ENCODE measurements at regions not wholly inside any gene's neighbourhood (a gene's known extent, or its start where the extent isn't known, plus 50 kb on each side); places are given as distances from the start of the nearest gene placed in this dataset.

- no peaks in the 10 kb centered on the region for H3K9me3 Mint-ChIP-seq
- ChIA-PET POLR2A (no interaction called here), CTCF (no interaction called here)
- intact Hi-C loops (cut with micrococcal nuclease) = no loop called here
- H3K27me3 Mint-ChIP-seq = peaks cover 7% of the 10 kb centered on the region
- H3K4me1 Mint-ChIP-seq (ENCODE audit: low read depth) = no peaks in the 10 kb centered on the region
- ATAC-seq = no peak
- H3K4me3 Mint-ChIP-seq = no peak overlapping the region
- no peak for TF ChIP-seq CTCF (IDR thresholded peaks at IDR 0.05)
- no peaks in the 10 kb centered on the region for H3K36me3 Mint-ChIP-seq (ENCODE audit: low read depth)
- no peak overlapping the region for H3K27ac Mint-ChIP-seq
- DNase-seq = no peak
These were observed 173.6 kb upstream of the TCF21 start for GRCh38 chr6:133715270-133715669.

GRCh38 chr6:133724726-133725125, 164.2 kb upstream of the TCF21 start:
- H3K4me1 Mint-ChIP-seq (ENCODE audit: low read depth) = no peaks in the 10 kb centered on the region

GRCh38 chr6:133726188-133726587, 162.7 kb upstream of the TCF21 start:
- POLR2A ChIA-PET = no interaction called here
- intact Hi-C loops (cut with micrococcal nuclease) = no loop called here
- no peak for TF ChIP-seq CTCF (IDR thresholded peaks at IDR 0.05)

More at GRCh38 chr6:133724726-133725125, 164.2 kb upstream of the TCF21 start:
- Mint-ChIP-seq H3K9me3 (peaks cover 8% of the 10 kb centered on the region), H3K27ac (no peak overlapping the region), H3K4me3 (no peak overlapping the region), H3K27me3 (no peaks in the 10 kb centered on the region), H3K36me3 (ENCODE audit: low read depth) (no peaks in the 10 kb centered on the region)
- ATAC-seq (no peak), DNase-seq (no peak)
- no peak for TF ChIP-seq CTCF (IDR thresholded peaks at IDR 0.05)
- intact Hi-C loops (cut with micrococcal nuclease) = no loop called here
- ChIA-PET CTCF (no interaction called here), POLR2A (no interaction called here)

GRCh38 chr6:133730881-133731280, 158.0 kb upstream of the TCF21 start:
- intact Hi-C loops (cut with micrococcal nuclease) = no loop called here
- H3K27ac Mint-ChIP-seq = no peak overlapping the region
- ATAC-seq = no peak
- H3K36me3 Mint-ChIP-seq (ENCODE audit: low read depth) = no peaks in the 10 kb centered on the region
- H3K4me1 Mint-ChIP-seq (ENCODE audit: low read depth) = no peaks in the 10 kb centered on the region
- no peak for TF ChIP-seq CTCF (IDR thresholded peaks at IDR 0.05)
- CTCF ChIA-PET = no interaction called here
- H3K27me3 Mint-ChIP-seq = no peaks in the 10 kb centered on the region
- no peak for DNase-seq
- no peak overlapping the region for H3K4me3 Mint-ChIP-seq
- peaks cover 9% of the 10 kb centered on the region for H3K9me3 Mint-ChIP-seq
- POLR2A ChIA-PET = no interaction called here

More at GRCh38 chr6:133726188-133726587, 162.7 kb upstream of the TCF21 start:
- Mint-ChIP-seq H3K27me3 (no peaks in the 10 kb centered on the region), H3K4me3 (no peak overlapping the region), H3K27ac (no peak overlapping the region), H3K9me3 (peaks cover 8% of the 10 kb centered on the region), H3K36me3 (ENCODE audit: low read depth) (no peaks in the 10 kb centered on the region), H3K4me1 (ENCODE audit: low read depth) (no peaks in the 10 kb centered on the region)
- CTCF ChIA-PET = no interaction called here
- no peak for DNase-seq
- ATAC-seq = no peak

DNA sequence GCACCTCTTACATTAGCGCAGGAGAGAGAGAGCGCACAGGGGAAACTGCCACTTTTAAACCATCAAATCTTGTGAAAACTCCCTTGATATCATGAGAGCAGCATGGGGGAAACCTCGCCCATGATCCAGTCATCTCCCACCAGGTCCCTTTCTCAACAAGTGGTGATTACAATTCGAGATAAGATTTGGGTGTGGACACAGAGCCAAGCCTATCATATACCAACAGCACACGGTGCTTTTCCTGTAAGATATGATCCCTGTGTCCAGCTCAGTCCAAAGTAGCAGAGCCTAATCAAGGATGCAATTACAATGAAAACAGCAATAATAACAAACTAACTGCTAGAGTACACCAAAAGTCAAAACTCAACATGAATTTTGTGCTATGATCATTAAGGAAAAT, 148.7 kb upstream of the TCF21 start:
- intact Hi-C loops (cut with micrococcal nuclease) = no loop called here

More for the DNA sequence above, 148.7 kb upstream of the TCF21 start:
- DNase-seq (no peak), ATAC-seq (no peak)
- Mint-ChIP-seq H3K4me3 (no peak overlapping the region), H3K27ac (no peak overlapping the region), H3K36me3 (ENCODE audit: low read depth) (no peaks in the 10 kb centered on the region), H3K9me3 (no peaks in the 10 kb centered on the region), H3K27me3 (peaks cover 1% of the 10 kb centered on the region), H3K4me1 (ENCODE audit: low read depth) (no peaks in the 10 kb centered on the region)
- POLR2A ChIA-PET = no interaction called here
- CTCF ChIA-PET = no interaction called here
- TF ChIP-seq CTCF (IDR thresholded peaks at IDR 0.05) = no peak

Measured in activated CD8-positive, alpha-beta T cell treated with anti-CD3 and anti-CD28 coated beads for 36 hours (primary cell).